ENCODE measurements at regions not wholly inside any gene's neighbourhood (a gene's known extent, or its start where the extent isn't known, plus 50 kb on each side); places are given as distances from the start of the nearest gene placed in this dataset.

DNA sequence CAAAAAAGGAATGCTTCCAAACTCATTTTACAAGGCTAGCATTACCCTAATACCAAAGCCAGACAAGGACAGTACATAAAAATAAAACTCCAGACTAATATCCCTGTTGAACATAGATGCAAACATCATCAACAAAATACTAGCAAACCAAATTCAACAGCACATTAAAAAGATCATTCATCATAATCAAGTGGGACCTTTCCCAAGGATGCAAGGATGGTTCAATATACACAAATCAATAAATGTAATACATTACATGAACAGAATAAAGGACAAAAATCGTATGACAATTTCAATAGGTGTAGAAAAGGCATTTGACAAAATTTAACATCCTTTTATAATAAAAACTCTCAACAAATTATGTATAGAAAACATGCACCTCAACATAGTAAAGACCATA is 66.6 kb upstream of the CNR1 start:
- no peak for FAIRE-seq

GRCh38 chr6:88223298-88223697 is 57.2 kb upstream of the CNR1 start:
- FAIRE-seq, result no peak

DNA sequence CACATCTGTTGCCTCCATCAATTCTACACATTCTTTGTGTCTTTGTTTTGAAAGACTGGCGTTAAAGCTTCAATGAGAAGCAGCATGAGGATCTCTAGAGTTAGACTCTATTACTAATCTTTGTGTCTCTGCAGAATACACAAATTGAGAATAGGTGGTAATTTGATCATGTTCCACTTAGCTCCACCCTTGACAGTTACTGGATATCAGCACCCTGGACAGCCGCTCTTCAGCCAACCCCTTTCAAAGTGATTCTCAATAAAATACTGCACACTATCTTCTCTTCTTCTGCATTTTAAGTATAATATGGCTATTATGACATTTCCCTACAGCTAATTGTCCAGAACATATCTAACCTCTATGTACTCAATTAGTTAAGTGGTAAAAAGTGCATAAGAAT is 54.3 kb upstream of the CNR1 start:
- FAIRE-seq, result no peak

DNA sequence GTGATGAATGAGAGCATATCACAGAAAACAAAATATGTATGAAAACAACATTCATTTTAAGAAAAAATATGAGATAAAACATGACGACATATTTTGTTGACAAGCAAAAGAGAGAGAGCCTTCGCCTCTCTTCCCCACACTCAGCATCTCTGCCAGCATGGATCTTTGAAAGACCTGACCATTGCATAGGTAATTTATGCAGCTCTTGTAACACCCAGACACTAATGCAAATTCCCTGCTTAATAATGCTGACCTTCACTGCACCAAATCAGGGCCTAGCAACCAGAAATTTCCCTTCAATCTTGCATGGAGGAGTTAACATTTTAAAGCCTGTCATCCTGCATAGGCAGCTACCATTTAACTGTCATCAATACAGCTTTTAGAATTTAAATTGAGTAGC is 50.0 kb upstream of the CNR1 start:
- FAIRE-seq, result no peak

All from colon (tissue), 2 donors.